ENCODE measurements at regions not wholly inside any gene's neighbourhood (a gene's known extent, or its start where the extent isn't known, plus 50 kb on each side); places are given as distances from the start of the nearest gene placed in this dataset.
"Not testable (repeated sequence)": the region's sequence is repeated elsewhere in the genome, so short reads cannot be mapped to it uniquely, and the experiment has no call there.

DNA sequence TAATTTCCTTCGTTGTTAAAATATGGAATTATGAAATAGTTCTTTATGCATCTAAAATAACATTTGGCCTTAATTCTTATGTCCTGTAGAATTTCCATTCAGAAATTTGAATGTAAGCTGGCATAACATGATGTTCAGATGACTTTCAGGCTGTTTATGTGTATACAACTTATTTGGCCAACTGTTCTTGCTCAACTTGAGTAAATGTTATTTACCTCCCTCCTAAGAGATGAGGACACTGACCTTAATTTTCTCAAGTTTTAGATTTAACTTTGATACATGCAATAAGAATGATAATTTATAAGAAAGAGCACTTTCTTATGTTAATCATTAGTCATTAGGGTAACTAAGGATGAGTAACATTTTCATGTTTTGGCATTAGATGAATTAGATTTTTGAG lies 365.4 kb downstream of the AEBP2 start:
- TF ChIP-seq, protein P1, sequence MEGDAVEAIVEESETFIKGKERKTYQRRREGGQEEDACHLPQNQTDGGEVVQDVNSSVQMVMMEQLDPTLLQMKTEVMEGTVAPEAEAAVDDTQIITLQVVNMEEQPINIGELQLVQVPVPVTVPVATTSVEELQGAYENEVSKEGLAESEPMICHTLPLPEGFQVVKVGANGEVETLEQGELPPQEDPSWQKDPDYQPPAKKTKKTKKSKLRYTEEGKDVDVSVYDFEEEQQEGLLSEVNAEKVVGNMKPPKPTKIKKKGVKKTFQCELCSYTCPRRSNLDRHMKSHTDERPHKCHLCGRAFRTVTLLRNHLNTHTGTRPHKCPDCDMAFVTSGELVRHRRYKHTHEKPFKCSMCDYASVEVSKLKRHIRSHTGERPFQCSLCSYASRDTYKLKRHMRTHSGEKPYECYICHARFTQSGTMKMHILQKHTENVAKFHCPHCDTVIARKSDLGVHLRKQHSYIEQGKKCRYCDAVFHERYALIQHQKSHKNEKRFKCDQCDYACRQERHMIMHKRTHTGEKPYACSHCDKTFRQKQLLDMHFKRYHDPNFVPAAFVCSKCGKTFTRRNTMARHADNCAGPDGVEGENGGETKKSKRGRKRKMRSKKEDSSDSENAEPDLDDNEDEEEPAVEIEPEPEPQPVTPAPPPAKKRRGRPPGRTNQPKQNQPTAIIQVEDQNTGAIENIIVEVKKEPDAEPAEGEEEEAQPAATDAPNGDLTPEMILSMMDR (IDR thresholded peaks at IDR 0.05; ENCODE audit: control extremely low read depth, extremely low read depth, low read depth, missing control alignments) = no peak
- no peak for DNase-seq (ENCODE audit: extremely low spot score)
- CTCF ChIA-PET = no interaction called here
- POLR2A ChIA-PET = no interaction called here

DNA sequence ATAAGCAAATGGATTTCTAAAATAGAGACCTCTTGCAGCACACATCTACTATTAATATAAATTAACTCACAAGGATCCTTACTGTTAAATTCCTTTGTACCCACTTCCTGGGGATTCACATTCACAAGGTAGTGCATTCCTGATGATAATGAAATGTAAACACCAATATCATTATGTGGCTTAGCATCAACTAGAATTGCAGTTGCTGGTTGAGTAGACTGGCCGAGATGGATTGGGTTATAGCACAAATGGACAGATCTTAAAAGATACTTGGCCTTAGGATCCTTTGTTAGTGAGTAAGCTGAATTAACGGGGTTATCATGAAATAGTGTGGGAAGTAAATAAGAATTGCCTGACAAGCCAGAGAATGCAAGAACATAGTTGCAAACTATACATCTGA lies 369.1 kb downstream of the AEBP2 start:
- TF ChIP-seq, protein P1 (IDR thresholded peaks at IDR 0.05; ENCODE audit: control extremely low read depth, extremely low read depth, low read depth, missing control alignments) = no peak
- ChIA-PET CTCF (interaction anchor here (1.4 kb wide), 1 partner anchor 27 kb away, joined by 3 read pairs; no protein-coding TSS in a partner anchor), POLR2A (no interaction called here)
- DNase-seq (ENCODE audit: extremely low spot score) = no peak

DNA sequence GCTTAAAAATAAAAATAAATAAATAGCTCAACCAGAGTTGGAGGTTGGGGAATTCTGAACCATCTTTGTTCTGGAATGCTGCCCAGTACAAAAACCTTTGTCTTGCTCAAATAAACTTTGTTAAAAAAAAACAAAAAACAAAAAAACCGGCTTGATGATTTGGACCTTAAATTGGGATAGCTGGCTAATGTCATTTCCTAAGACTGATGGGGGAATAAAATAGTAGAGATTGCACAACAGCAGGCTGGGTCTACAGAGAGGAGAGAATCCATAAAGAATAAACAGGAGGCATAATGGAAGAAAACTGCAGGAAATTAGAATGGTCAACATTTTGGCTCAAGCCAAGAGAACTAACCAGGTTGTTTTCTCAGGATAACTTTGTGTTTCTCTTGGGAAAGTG lies 370.9 kb downstream of the AEBP2 start:
- CTCF ChIA-PET = interaction anchor here (0.8 to 1.4 kb wide), 3 partner anchors 10 to 93 kb away, joined by 3 read pairs; no protein-coding TSS in a partner anchor
- POLR2A ChIA-PET = no interaction called here
- no peak for DNase-seq (ENCODE audit: extremely low spot score)
- TF ChIP-seq, protein P1 (IDR thresholded peaks at IDR 0.05; ENCODE audit: control extremely low read depth, extremely low read depth, low read depth, missing control alignments) = no peak

DNA sequence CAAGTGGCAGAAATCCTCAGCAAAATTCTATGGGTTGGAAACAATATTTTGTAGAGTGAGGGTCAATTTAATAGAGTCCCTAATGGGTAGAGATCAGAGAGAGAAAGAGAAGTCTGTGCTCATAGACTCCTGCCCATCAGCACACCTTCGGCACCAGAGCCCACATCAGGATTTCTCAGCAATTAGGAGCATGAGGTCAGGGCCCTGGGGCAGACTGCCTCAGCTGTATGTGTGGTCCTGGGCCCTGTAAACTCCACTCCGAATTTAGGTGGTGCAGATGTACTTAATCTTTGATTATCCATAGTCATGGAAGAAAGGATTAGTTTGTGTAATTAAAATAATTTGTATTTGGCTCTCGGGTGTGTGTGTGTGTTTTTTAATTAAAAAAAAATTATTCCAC lies 372.6 kb downstream of the AEBP2 start:
- DNase-seq (ENCODE audit: extremely low spot score) = no peak
- ChIA-PET POLR2A (no interaction called here), CTCF (interaction anchor here (1.3 kb wide), 1 partner anchor 10 kb away, joined by 3 read pairs; no protein-coding TSS in a partner anchor)
- TF ChIP-seq, protein P1 (IDR thresholded peaks at IDR 0.05; ENCODE audit: control extremely low read depth, extremely low read depth, low read depth, missing control alignments) = no peak

DNA sequence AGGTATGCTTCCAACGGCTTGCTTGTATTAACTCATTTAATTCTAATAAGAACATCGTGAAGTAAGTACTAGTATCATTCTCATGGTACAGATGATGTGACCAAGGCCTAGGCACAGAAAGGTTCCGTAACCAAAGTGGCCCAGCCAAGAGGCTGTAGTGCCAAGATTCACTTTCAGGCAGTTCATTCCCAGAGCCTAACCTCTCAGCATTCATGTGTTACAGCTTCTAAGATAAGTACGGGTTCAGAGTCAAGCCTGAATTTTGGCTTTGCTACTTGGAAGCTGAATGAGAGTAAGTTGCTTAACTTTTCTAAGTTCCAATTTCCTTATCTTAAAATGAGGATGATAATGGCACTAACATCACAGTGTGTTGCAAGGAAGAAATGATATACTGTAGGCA lies 379.9 kb downstream of the AEBP2 start:
- POLR2A ChIA-PET = no interaction called here
- TF ChIP-seq, protein P1 (IDR thresholded peaks at IDR 0.05; ENCODE audit: control extremely low read depth, extremely low read depth, low read depth, missing control alignments) = no peak
- CTCF ChIA-PET = interaction anchor here (1.0 to 1.7 kb wide), 2 partner anchors 8 to 18 kb away, joined by 3 to 6 read pairs; no protein-coding TSS in a partner anchor
- no peak for DNase-seq (ENCODE audit: extremely low spot score)

DNA sequence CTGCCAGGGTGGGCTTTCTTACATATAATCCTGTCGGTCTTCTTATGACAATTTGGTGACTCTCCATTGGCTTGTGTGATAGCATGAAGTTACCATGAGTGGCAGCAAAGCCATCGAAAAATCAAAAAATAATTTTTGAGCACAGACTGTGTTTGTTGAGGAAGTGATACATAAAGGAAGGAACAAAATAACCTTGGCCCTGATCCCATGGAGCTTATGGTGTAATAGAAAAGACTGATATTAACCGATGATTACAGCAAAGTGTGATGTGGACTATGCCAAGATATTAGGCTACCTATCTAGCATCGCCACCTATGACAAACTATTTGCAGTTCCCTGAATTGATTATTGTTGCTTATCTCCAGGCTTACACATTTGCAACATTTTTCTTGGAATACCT lies 383.2 kb downstream of the AEBP2 start:
- TF ChIP-seq, protein P1 (IDR thresholded peaks at IDR 0.05; ENCODE audit: control extremely low read depth, extremely low read depth, low read depth, missing control alignments) = no peak
- DNase-seq (ENCODE audit: extremely low spot score) = no peak
- CTCF ChIA-PET = interaction anchor here (1.1 kb wide), 1 partner anchor 9 kb away, joined by 3 read pairs; no protein-coding TSS in a partner anchor
- POLR2A ChIA-PET = no interaction called here

DNA sequence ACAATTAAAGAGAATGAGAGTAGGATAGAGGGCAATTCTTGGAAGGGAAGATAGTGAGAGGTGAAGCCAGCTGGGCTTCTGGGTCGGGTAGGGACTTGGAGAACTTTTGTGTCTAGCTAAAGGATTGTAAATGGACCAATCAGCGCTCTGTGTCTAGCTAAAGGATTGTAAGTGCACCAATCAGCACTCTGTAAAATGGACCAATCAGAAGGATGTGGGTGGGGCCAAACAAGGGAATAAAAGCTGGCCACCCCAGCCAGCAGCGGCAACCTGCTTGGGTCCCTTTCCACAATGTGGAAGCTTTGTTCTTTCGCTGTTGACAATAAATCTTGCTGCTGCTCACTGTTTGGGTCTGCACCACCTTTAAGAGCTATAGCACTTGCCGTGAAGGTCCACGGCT lies 384.0 kb downstream of the AEBP2 start:
- POLR2A ChIA-PET; DNase-seq (ENCODE audit: extremely low spot score): not testable (repeated sequence)
- CTCF ChIA-PET = interaction anchor here (1.1 kb wide), 1 partner anchor 10 kb away, joined by 3 read pairs; no protein-coding TSS in a partner anchor

Measured in GM10248 (cell line).